SK-N-MC (cell line): ENCODE measurements at regions not wholly inside any gene's neighbourhood (a gene's known extent, or its start where the extent isn't known, plus 50 kb on each side); places are given as distances from the start of the nearest gene placed in this dataset.

ENCODE experiments used
- EZH2 ChIP-seq: fragments of 200-600 bp; sonication (generic); IDR thresholded peaks from one replicate; pipeline ENCODE4 v1.6.1; 2017; ENCODE audit warnings: antibody characterized with exemption
- POLR2AphosphoS5 ChIP-seq: IDR thresholded peaks from 2 replicates; pipeline ENCODE4 v1.6.1; 2012; ENCODE audit warnings: mild to moderate bottlenecking, low read depth, low read length, borderline replicate concordance

DNA sequence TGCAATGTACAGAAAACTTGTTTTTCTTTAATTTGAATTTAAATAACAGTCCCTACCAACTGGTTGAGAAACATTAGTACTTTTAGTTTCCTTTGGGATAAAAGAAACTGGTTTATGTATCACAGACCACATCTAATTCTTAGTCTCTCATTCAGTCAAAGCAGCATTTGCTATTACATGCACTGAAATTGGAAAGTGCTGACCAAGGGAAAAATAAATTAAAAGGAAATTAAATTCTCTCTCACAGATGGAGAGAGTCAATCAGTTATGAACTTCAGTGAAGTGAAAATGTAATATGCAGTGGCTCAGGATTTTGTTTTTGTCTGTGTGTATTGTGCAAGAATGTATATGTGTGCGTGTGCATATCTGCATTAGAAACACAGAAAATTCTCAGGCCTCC is 121.7 kb downstream of the TUSC1 start:
- TF ChIP-seq POLR2AphosphoS5: no peak
- TF ChIP-seq EZH2: no peak
